Ovary (tissue), 7 donors: ENCODE measurements at regions not wholly inside any gene's neighbourhood (a gene's known extent, or its start where the extent isn't known, plus 50 kb on each side); places are given as distances from the start of the nearest gene placed in this dataset.

Experiments
- DNase-seq, 5 donors: peaks; one replicate each; pipeline ENCODE4 v3.0.0-alpha.2; 2019 to 2020
- H3K27ac ChIP-seq, 2 donors: fragments of 200-600 bp; one replicate each; pipeline versions ENCODE4 v1.5.1 to v1.8.0; 2019 to 2022
- H3K27me3 ChIP-seq: fragments of 200-600 bp; one replicate; pipeline ENCODE4 v1.8.0; 2022
- H3K36me3 ChIP-seq: fragments of 200-600 bp; sonication (generic); one replicate; pipeline ENCODE4 v1.5.1; 2019
- H3K4me1 ChIP-seq: one replicate; pipeline ENCODE4 v1.8.1; 2013; ENCODE audit warnings: mild to moderate bottlenecking, moderate library complexity; ENCODE audit not compliant: insufficient read depth
- H3K4me3 ChIP-seq: fragments of 200-600 bp; sonication (generic); one replicate; pipeline ENCODE4 v1.5.1; 2017
- H3K9me3 ChIP-seq, 2 donors: fragments of 200-600 bp in 1 of 2; sonication (generic) in 1 of 2; one replicate each; pipeline versions ENCODE4 v1.5.1 to v1.8.1; 2013 to 2019; ENCODE audit warnings: mild to moderate bottlenecking in 1 of 2, moderate library complexity in 1 of 2
- EP300 ChIP-seq: sonication (generic); formaldehyde crosslinking; IDR thresholded peaks from one replicate; pipeline ENCODE4 v1.6.1; 2017; ENCODE audit warnings: antibody characterized with exemption
- POLR2A ChIP-seq: fragments of 450-650 bp; IDR thresholded peaks from one replicate; pipeline ENCODE4 v1.6.1; 2017; ENCODE audit warnings: antibody characterized with exemption, mild to moderate bottlenecking, moderate library complexity
- WGBS, 3 donors: extraction: QIAGEN DNeasy Blood & Tissue Kit in 1 of 3; methylation state at CpG; one replicate each; pipeline versions ENCODE4 v1.1.5 to v1.1.7; 2013 to 2017; 5-methylcytosine and 5-hydroxymethylcytosine counted together
- intact Hi-C, 4 donors: fragments of 100-400 bp; cut with DNase I; formaldehyde crosslinking; loops; one replicate each; pipeline versions ENCODE4 v1.11.0 to v1.15.1; 2022 to 2023
- TF ChIP-seq, protein P1 (sequence below), 3 donors: fragments of 450-650 bp in 2 of 3; fragments of 200-600 bp in 1 of 3; IDR thresholded peaks; one replicate each; pipeline versions ENCODE4 v1.5.1 to v1.8.0; 2016 to 2022; ENCODE audit warnings: antibody characterized with exemption in 3 of 3, mild to moderate bottlenecking in 1 of 3
- donor health status: DM: no; HTN: no; CAD: no; lungs with moderate emphysema.
- donor health status: DM: no; HTN: no; CAD: no.
- donor health status: Bipolar disorder and iron deficiency.
- donor health status: DM: no; HTN: no; CAD: no.
- donor health status: DM: yes; HTN: yes; CAD: no.

DNA sequence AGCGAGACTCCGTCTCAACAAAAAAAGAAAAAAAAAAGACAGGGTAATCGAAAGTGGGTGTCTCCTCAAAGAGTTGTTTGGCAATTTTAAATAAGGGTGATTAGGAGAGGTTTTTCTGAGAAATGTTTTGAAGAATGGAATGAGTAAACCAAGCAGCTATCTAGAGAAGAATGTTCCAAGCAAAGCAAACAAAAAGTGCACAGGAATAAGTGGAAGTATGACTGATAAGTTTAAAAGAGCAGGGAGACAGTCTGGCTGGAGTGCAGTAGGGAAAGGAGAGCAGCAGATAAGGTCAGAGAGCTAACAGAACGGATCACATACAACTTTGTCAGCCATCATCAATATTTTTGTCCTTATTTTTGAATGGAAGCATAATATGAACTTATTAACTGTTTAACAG, 853.5 kb downstream of the TUSC7 start:
- H3K27me3 ChIP-seq, result no peaks in the 10 kb centered on the region
- H3K4me1 ChIP-seq, result peaks cover 1% of the 10 kb centered on the region
- no peak for DNase-seq
- H3K27ac ChIP-seq, result no peak overlapping the region
- intact Hi-C loops, result no loop called here
- H3K4me3 ChIP-seq, result no peak overlapping the region
- TF ChIP-seq, protein P1, sequence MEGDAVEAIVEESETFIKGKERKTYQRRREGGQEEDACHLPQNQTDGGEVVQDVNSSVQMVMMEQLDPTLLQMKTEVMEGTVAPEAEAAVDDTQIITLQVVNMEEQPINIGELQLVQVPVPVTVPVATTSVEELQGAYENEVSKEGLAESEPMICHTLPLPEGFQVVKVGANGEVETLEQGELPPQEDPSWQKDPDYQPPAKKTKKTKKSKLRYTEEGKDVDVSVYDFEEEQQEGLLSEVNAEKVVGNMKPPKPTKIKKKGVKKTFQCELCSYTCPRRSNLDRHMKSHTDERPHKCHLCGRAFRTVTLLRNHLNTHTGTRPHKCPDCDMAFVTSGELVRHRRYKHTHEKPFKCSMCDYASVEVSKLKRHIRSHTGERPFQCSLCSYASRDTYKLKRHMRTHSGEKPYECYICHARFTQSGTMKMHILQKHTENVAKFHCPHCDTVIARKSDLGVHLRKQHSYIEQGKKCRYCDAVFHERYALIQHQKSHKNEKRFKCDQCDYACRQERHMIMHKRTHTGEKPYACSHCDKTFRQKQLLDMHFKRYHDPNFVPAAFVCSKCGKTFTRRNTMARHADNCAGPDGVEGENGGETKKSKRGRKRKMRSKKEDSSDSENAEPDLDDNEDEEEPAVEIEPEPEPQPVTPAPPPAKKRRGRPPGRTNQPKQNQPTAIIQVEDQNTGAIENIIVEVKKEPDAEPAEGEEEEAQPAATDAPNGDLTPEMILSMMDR (IDR thresholded peaks at IDR 0.05), result no peak
- TF ChIP-seq POLR2A (no peak), EP300 (no peak)
- WGBS, 3 donors, result 8 to 27% (median 12%) methylated on average over 4 of the region's 4 CpGs
- H3K36me3 ChIP-seq, result no peaks in the 10 kb centered on the region
- no peaks in the 10 kb centered on the region for H3K9me3 ChIP-seq

DNA sequence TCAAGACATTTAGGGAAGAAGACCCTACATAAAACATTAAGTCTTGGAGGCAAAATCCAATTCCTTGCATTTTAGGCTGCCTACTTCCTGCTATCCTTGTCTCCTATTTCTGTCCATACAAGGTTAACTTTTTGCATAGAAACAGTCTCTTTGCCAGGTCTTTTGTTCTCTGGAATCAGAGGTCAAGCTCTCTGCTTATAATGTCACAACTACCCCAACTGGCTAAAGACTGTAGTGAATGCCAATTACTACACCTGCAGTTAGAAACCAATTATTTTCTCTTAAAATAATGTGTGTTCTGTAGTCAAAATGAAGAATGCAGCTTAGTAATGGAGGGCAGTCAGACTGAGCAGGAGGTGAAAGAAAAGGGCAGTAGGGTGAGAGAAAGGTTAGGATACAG, 856.2 kb downstream of the TUSC7 start:
- H3K4me3 ChIP-seq, result no peak overlapping the region

DNA sequence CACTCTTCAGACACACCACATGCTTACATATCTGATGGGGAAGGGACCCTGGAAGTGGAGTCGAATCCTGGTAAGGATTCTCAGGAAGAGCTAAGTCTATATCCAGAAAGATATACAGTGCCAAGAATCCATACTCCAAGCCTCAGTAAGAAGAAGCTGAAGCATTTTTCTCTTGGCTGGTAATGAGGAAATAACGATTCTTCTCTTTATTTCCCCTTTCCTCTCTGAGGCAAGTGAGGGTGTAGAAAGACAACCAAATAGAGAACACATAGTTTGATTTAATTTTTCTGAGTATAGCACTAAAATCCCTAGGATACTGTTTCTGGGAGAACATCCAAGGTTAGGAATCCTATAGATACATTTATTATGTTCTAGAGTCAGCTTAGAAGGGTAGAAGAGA, 857.3 kb downstream of the TUSC7 start:
- 84 to 90% (median 89%) methylated on average over 2 of the region's 2 CpGs for WGBS, 3 donors
- Histone ChIP-seq H3K9me3 (no peaks in the 10 kb centered on the region), H3K27me3 (no peaks in the 10 kb centered on the region), H3K4me1 (peaks cover 1% of the 10 kb centered on the region), H3K27ac (no peak overlapping the region), H3K36me3 (no peaks in the 10 kb centered on the region), H3K4me3 (no peak overlapping the region)
- DNase-seq, result no peak
- TF ChIP-seq, protein P1 (IDR thresholded peaks at IDR 0.05), result no peak
- no peak for TF ChIP-seq EP300
- no peak for TF ChIP-seq POLR2A
- intact Hi-C loops, result no loop called here

More for the DNA sequence above, 856.2 kb downstream of the TUSC7 start:
- H3K4me1 ChIP-seq, result peaks cover 1% of the 10 kb centered on the region
- H3K27ac ChIP-seq, result no peak overlapping the region
- H3K36me3 ChIP-seq, result no peaks in the 10 kb centered on the region
- no peak for DNase-seq
- H3K27me3 ChIP-seq, result no peaks in the 10 kb centered on the region
- no peaks in the 10 kb centered on the region for H3K9me3 ChIP-seq
- intact Hi-C loops, result no loop called here
- TF ChIP-seq, protein P1 (IDR thresholded peaks at IDR 0.05), result no peak
- no peak for TF ChIP-seq POLR2A
- no peak for TF ChIP-seq EP300

DNA sequence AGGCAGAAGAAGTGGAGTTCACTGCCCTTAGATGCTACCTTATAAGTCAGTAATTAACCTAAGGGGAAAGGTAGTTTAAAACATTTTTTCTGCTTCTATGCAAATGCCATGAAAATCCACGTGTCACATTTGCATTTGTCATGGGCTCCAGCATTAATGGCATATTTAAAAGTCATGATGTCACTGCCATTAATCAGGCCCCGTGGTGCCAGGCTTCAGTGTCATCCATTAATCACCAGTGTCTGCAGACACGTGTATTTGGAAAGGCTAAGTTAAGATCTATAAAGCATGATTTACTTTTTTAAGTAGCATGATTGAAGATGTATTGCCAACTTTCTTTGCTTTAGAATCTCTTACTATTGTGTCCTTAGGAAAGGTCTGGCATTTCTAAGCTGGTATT, 857.8 kb downstream of the TUSC7 start:
- H3K36me3 ChIP-seq, result no peaks in the 10 kb centered on the region
- no peaks in the 10 kb centered on the region for H3K27me3 ChIP-seq
- TF ChIP-seq EP300 (no peak), POLR2A (no peak)
- TF ChIP-seq, protein P1 (IDR thresholded peaks at IDR 0.05), result no peak
- H3K9me3 ChIP-seq, result no peaks in the 10 kb centered on the region
- no peak for DNase-seq
- no peak overlapping the region for H3K27ac ChIP-seq
- WGBS, 3 donors, result 54 to 64% (median 60%) methylated on average over 3 of the region's 3 CpGs
- H3K4me3 ChIP-seq, result no peak overlapping the region
- no peaks in the 10 kb centered on the region for H3K4me1 ChIP-seq
- intact Hi-C loops, result no loop called here

DNA sequence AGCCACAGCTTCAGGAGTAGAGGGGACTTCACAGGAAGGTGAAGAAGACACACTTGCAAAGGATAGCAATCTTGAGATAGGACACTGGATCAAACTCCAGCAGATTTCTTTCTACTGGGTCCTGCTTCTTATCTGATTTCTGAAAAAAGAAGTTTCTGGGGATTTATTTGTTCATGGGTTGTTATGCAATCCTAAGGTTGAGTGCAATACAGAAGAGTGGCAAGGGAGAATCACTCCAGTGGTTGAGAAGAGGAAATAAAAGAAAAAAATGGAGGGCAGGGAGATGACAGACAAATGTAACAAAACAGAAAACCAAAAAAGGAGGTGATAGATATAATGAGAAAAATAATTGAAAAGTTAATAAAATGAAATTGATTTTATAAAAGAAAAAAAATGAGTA, 858.3 kb downstream of the TUSC7 start:
- TF ChIP-seq, protein P1 (IDR thresholded peaks at IDR 0.05), result no peak
- TF ChIP-seq POLR2A (no peak), EP300 (no peak)
- no peaks in the 10 kb centered on the region for H3K4me1 ChIP-seq
- no peak overlapping the region for H3K4me3 ChIP-seq
- H3K27me3 ChIP-seq, result no peaks in the 10 kb centered on the region
- intact Hi-C loops, result no loop called here
- H3K36me3 ChIP-seq, result no peaks in the 10 kb centered on the region
- H3K27ac ChIP-seq, result no peak overlapping the region
- DNase-seq, result no peak
- no peaks in the 10 kb centered on the region for H3K9me3 ChIP-seq
